SK-N-MC (cell line): ENCODE measurements at regions not wholly inside any gene's neighbourhood (a gene's known extent, or its start where the extent isn't known, plus 50 kb on each side); places are given as distances from the start of the nearest gene placed in this dataset.

Experiments
- DNase-seq: peaks from one replicate; pipeline ENCODE4 v3.0.0-alpha.2; 2011; ENCODE audit warnings: low read depth, low spot score
- H3K27ac ChIP-seq: fragments of 200-600 bp; sonication (generic); 2 replicates; pipeline ENCODE4 v1.5.1; 2016; ENCODE audit warnings: mixed run types
- H3K36me3 ChIP-seq: fragments of 200-600 bp; sonication (generic); 2 replicates; pipeline ENCODE4 v1.6.1; 2017; ENCODE audit warnings: antibody characterized with exemption, low read length, mixed read lengths; ENCODE audit not compliant: insufficient read depth
- H3K4me3 ChIP-seq: fragments of 200-600 bp; sonication (generic); 2 replicates; pipeline ENCODE4 v1.5.1; 2016
- H3K9ac ChIP-seq: fragments of 200-600 bp; sonication (generic); 2 replicates; pipeline ENCODE4 v1.8.0; 2017; ENCODE audit warnings: mixed run types, mixed read lengths; ENCODE audit not compliant: insufficient read length
- H3K9me3 ChIP-seq: fragments of 200-600 bp; sonication (generic); 2 replicates; pipeline ENCODE4 v1.6.1; 2017; ENCODE audit warnings: low read depth, mild to moderate bottlenecking, antibody characterized with exemption, low read length, moderate library complexity, mixed read lengths
- EZH2 ChIP-seq: fragments of 200-600 bp; sonication (generic); IDR thresholded peaks from one replicate; pipeline ENCODE4 v1.6.1; 2017; ENCODE audit warnings: antibody characterized with exemption
- FOXP2 ChIP-seq: optimal IDR thresholded peaks from 2 replicates; pipeline ENCODE3; 2011; ENCODE audit warnings: mild to moderate bottlenecking, moderate library complexity; ENCODE audit not compliant: insufficient read depth; ENCODE audit errors: extremely low read length, control extremely low read depth
- POLR2AphosphoS5 ChIP-seq: IDR thresholded peaks from 2 replicates; pipeline ENCODE4 v1.6.1; 2012; ENCODE audit warnings: mild to moderate bottlenecking, low read depth, low read length, borderline replicate concordance

- no peaks in the 10 kb centered on the region for H3K9me3 ChIP-seq
- no peak overlapping the region for H3K9ac ChIP-seq
- no peak overlapping the region for H3K27ac ChIP-seq
- DNase-seq = no peak
- TF ChIP-seq EZH2 = no peak
- no peak for TF ChIP-seq FOXP2
- no peak for TF ChIP-seq POLR2AphosphoS5
- no peaks in the 10 kb centered on the region for H3K36me3 ChIP-seq
- no peak overlapping the region for H3K4me3 ChIP-seq
Observed at GRCh38 chr15:45827275-45827674, 192.4 kb downstream of the SQOR start.

GRCh38 chr15:45827766-45828165 lies 192.9 kb downstream of the SQOR start:
- no peak overlapping the region for H3K9ac ChIP-seq
- no peak for TF ChIP-seq POLR2AphosphoS5
- no peak for TF ChIP-seq EZH2
- TF ChIP-seq FOXP2 = no peak
- H3K4me3 ChIP-seq = no peak overlapping the region
- no peak for DNase-seq
- no peaks in the 10 kb centered on the region for H3K36me3 ChIP-seq
- no peaks in the 10 kb centered on the region for H3K9me3 ChIP-seq
- no peak overlapping the region for H3K27ac ChIP-seq

- TF ChIP-seq POLR2AphosphoS5 (no peak), FOXP2 (no peak), EZH2 (no peak)
- Histone ChIP-seq H3K27ac (no peak overlapping the region), H3K36me3 (no peaks in the 10 kb centered on the region), H3K9ac (no peak overlapping the region), H3K4me3 (no peak overlapping the region), H3K9me3 (no peaks in the 10 kb centered on the region)
- DNase-seq = no peak
Observed at GRCh38 chr15:45829336-45830153, 194.7 kb downstream of the SQOR start.

GRCh38 chr15:45831787-45832186 lies 197.0 kb downstream of the SQOR start:
- Histone ChIP-seq H3K9ac (no peak overlapping the region), H3K9me3 (no peaks in the 10 kb centered on the region), H3K36me3 (no peaks in the 10 kb centered on the region), H3K27ac (no peak overlapping the region), H3K4me3 (no peak overlapping the region)
- no peak for DNase-seq
- TF ChIP-seq FOXP2 (no peak), POLR2AphosphoS5 (no peak), EZH2 (no peak)

GRCh38 chr15:45834622-45835021 lies 199.8 kb downstream of the SQOR start:
- no peaks in the 10 kb centered on the region for H3K36me3 ChIP-seq
- TF ChIP-seq POLR2AphosphoS5 = no peak
- no peak for TF ChIP-seq FOXP2
- no peak for TF ChIP-seq EZH2

GRCh38 chr15:45842151-45842550 lies 207.3 kb downstream of the SQOR start:
- no peaks in the 10 kb centered on the region for H3K36me3 ChIP-seq
- H3K9me3 ChIP-seq = no peaks in the 10 kb centered on the region
- no peak for TF ChIP-seq EZH2
- TF ChIP-seq POLR2AphosphoS5 = no peak
- no peak for TF ChIP-seq FOXP2
- H3K27ac ChIP-seq = no peak overlapping the region
- no peak overlapping the region for H3K9ac ChIP-seq
- no peak overlapping the region for H3K4me3 ChIP-seq
- no peak for DNase-seq

More at GRCh38 chr15:45834622-45835021, 199.8 kb downstream of the SQOR start:
- DNase-seq = no peak
- Histone ChIP-seq H3K27ac (no peak overlapping the region), H3K4me3 (no peak overlapping the region), H3K9me3 (no peaks in the 10 kb centered on the region), H3K9ac (no peak overlapping the region)

GRCh38 chr15:45847645-45848044 lies 212.8 kb downstream of the SQOR start:
- H3K36me3 ChIP-seq = no peaks in the 10 kb centered on the region
- no peak overlapping the region for H3K4me3 ChIP-seq
- DNase-seq = no peak
- no peak overlapping the region for H3K27ac ChIP-seq
- H3K9me3 ChIP-seq = no peaks in the 10 kb centered on the region
- no peak overlapping the region for H3K9ac ChIP-seq
- TF ChIP-seq EZH2 (no peak), FOXP2 (no peak), POLR2AphosphoS5 (no peak)

GRCh38 chr15:45849136-45849535 lies 214.3 kb downstream of the SQOR start:
- no peak for TF ChIP-seq POLR2AphosphoS5
- no peak for TF ChIP-seq FOXP2
- no peak for TF ChIP-seq EZH2
- no peaks in the 10 kb centered on the region for H3K9me3 ChIP-seq
- H3K9ac ChIP-seq = no peak overlapping the region
- DNase-seq = no peak
- no peak overlapping the region for H3K4me3 ChIP-seq
- H3K27ac ChIP-seq = no peak overlapping the region
- H3K36me3 ChIP-seq = no peaks in the 10 kb centered on the region
